ENCODE measurements at regions not wholly inside any gene's neighbourhood (a gene's known extent, or its start where the extent isn't known, plus 50 kb on each side); places are given as distances from the start of the nearest gene placed in this dataset.

- POLR2A ChIA-PET: no interaction called here
These were observed 349.8 kb downstream of the TMEM121 start for GRCh38 chr14:105876158-105876557.

GRCh38 chr14:105876829-105877228, 350.4 kb downstream of the TMEM121 start:
- no peak for ATAC-seq (ENCODE audit: low read depth)
- Mint-ChIP-seq H3K4me1 (no peaks in the 10 kb centered on the region), H3K36me3 (ENCODE audit: low read depth) (no peaks in the 10 kb centered on the region), H3K27ac (no peak overlapping the region), H3K4me3 (no peak overlapping the region), H3K9me3 (no peaks in the 10 kb centered on the region), H3K27me3 (no peaks in the 10 kb centered on the region)
- TF ChIP-seq CTCF (IDR thresholded peaks at IDR 0.05): no peak
- POLR2A ChIA-PET: no interaction called here
- CTCF ChIA-PET: interaction anchor here (0.7 kb wide), 1 partner anchor 15 kb away, joined by 3 read pairs; no protein-coding TSS in a partner anchor
- DNase-seq: no peak
- intact Hi-C loops (cut with micrococcal nuclease): no loop called here

More at GRCh38 chr14:105876158-105876557, 349.8 kb downstream of the TMEM121 start:
- no peak overlapping the region for H3K4me3 Mint-ChIP-seq
- no peaks in the 10 kb centered on the region for H3K36me3 Mint-ChIP-seq (ENCODE audit: low read depth)
- no peaks in the 10 kb centered on the region for H3K4me1 Mint-ChIP-seq
- ATAC-seq (ENCODE audit: low read depth) (no peak), DNase-seq (no peak)
- intact Hi-C loops (cut with micrococcal nuclease): no loop called here
- no peak for TF ChIP-seq CTCF (IDR thresholded peaks at IDR 0.05)
- H3K27me3 Mint-ChIP-seq: no peaks in the 10 kb centered on the region
- CTCF ChIA-PET: no interaction called here
- H3K9me3 Mint-ChIP-seq: no peaks in the 10 kb centered on the region
- H3K27ac Mint-ChIP-seq: peak overlapping the region; percentile 53

GRCh38 chr14:105877645-105878044, 351.3 kb downstream of the TMEM121 start:
- Mint-ChIP-seq H3K4me1 (no peaks in the 10 kb centered on the region), H3K27ac (no peak overlapping the region), H3K36me3 (ENCODE audit: low read depth) (no peaks in the 10 kb centered on the region), H3K4me3 (no peak overlapping the region), H3K9me3 (no peaks in the 10 kb centered on the region), H3K27me3 (no peaks in the 10 kb centered on the region)
- ChIA-PET CTCF (no interaction called here), POLR2A (no interaction called here)
- DNase-seq (no peak), ATAC-seq (ENCODE audit: low read depth) (no peak)
- TF ChIP-seq CTCF (IDR thresholded peaks at IDR 0.05): no peak
- intact Hi-C loops (cut with micrococcal nuclease): no loop called here

GRCh38 chr14:105878125-105878524, 351.7 kb downstream of the TMEM121 start:
- no peaks in the 10 kb centered on the region for H3K36me3 Mint-ChIP-seq (ENCODE audit: low read depth)
- ChIA-PET CTCF (no interaction called here), POLR2A (no interaction called here)
- no peak for TF ChIP-seq CTCF (IDR thresholded peaks at IDR 0.05)
- no peak overlapping the region for H3K27ac Mint-ChIP-seq
- no peak for DNase-seq
- no peaks in the 10 kb centered on the region for H3K9me3 Mint-ChIP-seq
- intact Hi-C loops (cut with micrococcal nuclease): no loop called here
- no peaks in the 10 kb centered on the region for H3K4me1 Mint-ChIP-seq
- H3K27me3 Mint-ChIP-seq: no peaks in the 10 kb centered on the region
- H3K4me3 Mint-ChIP-seq: no peak overlapping the region
- ATAC-seq (ENCODE audit: low read depth): no peak

- intact Hi-C loops (cut with micrococcal nuclease): no loop called here
- no peak overlapping the region for H3K4me3 Mint-ChIP-seq
- no peak overlapping the region for H3K27ac Mint-ChIP-seq
- H3K27me3 Mint-ChIP-seq: no peaks in the 10 kb centered on the region
- ChIA-PET CTCF (no interaction called here), POLR2A (no interaction called here)
- TF ChIP-seq CTCF (IDR thresholded peaks at IDR 0.05): no peak
- no peaks in the 10 kb centered on the region for H3K9me3 Mint-ChIP-seq
- no peak for DNase-seq
- no peaks in the 10 kb centered on the region for H3K36me3 Mint-ChIP-seq (ENCODE audit: low read depth)
- ATAC-seq (ENCODE audit: low read depth): no peak
- H3K4me1 Mint-ChIP-seq: no peaks in the 10 kb centered on the region
These were observed 352.2 kb downstream of the TMEM121 start for GRCh38 chr14:105878554-105878953.
